GM23338 (cell line): ENCODE measurements at regions not wholly inside any gene's neighbourhood (a gene's known extent, or its start where the extent isn't known, plus 50 kb on each side); places are given as distances from the start of the nearest gene placed in this dataset.

Source experiments
- ATAC-seq: fragments of 200-7000 bp; cut with Tn5 transposase; 3 replicates; pipeline ENCODE4 v1.9.1; 2020
- DNase-seq: peaks from one replicate; pipeline ENCODE4 v3.0.0-alpha.2; 2015; ENCODE audit warnings: low spot score
- H2AFZ ChIP-seq: fragments of 200-600 bp; sonication (generic); 2 replicates; pipeline ENCODE4 v1.8.0; 2016; ENCODE audit warnings: antibody characterized with exemption, mild to moderate bottlenecking, moderate library complexity
- H3F3A ChIP-seq: fragments of 200-600 bp; sonication (generic); replicated peaks from 2 replicates; pipeline ENCODE4 v1.8.0; 2017; ENCODE audit warnings: antibody characterized with exemption, mixed run types, low read depth
- H3K27ac ChIP-seq: fragments of 200-600 bp; sonication (generic); 2 replicates; pipeline ENCODE4 v1.6.1; 2016; ENCODE audit warnings: low read depth
- H3K27me3 ChIP-seq: fragments of 200-600 bp; sonication (generic); 2 replicates; pipeline ENCODE4 v1.8.0; 2016; ENCODE audit warnings: mild to moderate bottlenecking, mixed run types, moderate library complexity; ENCODE audit not compliant: insufficient read depth
- H3K36me3 ChIP-seq: fragments of 200-600 bp; sonication (generic); 2 replicates; pipeline ENCODE4 v1.8.0; 2016; ENCODE audit warnings: mild to moderate bottlenecking; ENCODE audit not compliant: insufficient read depth
- H3K4me1 ChIP-seq: fragments of 200-600 bp; sonication (generic); 2 replicates; pipeline ENCODE4 v1.8.0; 2016; ENCODE audit warnings: mild to moderate bottlenecking, moderate library complexity; ENCODE audit not compliant: insufficient read depth
- H3K4me2 ChIP-seq: fragments of 200-600 bp; sonication (generic); 2 replicates; pipeline ENCODE4 v1.7.1; 2017; ENCODE audit warnings: mixed run types
- H3K4me3 ChIP-seq: fragments of 200-600 bp; sonication (generic); 2 replicates; pipeline ENCODE4 v1.6.1; 2016; ENCODE audit warnings: mixed run types
- H3K79me2 ChIP-seq: fragments of 200-600 bp; sonication (generic); replicated peaks from 2 replicates; pipeline ENCODE4 v1.8.0; 2017; ENCODE audit warnings: mild to moderate bottlenecking; ENCODE audit not compliant: insufficient read depth
- H3K9me2 ChIP-seq: fragments of 200-600 bp; sonication (generic); 2 replicates; pipeline ENCODE4 v1.8.0; 2017; ENCODE audit not compliant: insufficient read depth
- H4K20me1 ChIP-seq: fragments of 200-600 bp; sonication (generic); replicated peaks from 2 replicates; pipeline ENCODE4 v1.8.0; 2017; ENCODE audit warnings: mild to moderate bottlenecking; ENCODE audit not compliant: insufficient read depth
- H3K27ac Mint-ChIP-seq: 2 replicates; pipeline ENCODE4 v1.8.0; 2020; ENCODE audit warnings: inconsistent platforms, mild to moderate bottlenecking, moderate library complexity, mixed read lengths
- H3K27me3 Mint-ChIP-seq: 3 replicates; pipeline ENCODE4 v1.8.0; 2022; ENCODE audit warnings: low read depth, mild to moderate bottlenecking, moderate library complexity, mixed read lengths, inconsistent platforms; ENCODE audit not compliant: insufficient read depth, poor library complexity
- H3K36me3 Mint-ChIP-seq: 3 replicates; pipeline ENCODE4 v1.8.0; 2021; ENCODE audit warnings: low read depth, mild to moderate bottlenecking, inconsistent platforms, moderate library complexity, mixed read lengths
- H3K4me1 Mint-ChIP-seq: 3 replicates; pipeline ENCODE4 v1.8.0; 2020; ENCODE audit warnings: mild to moderate bottlenecking, inconsistent platforms, mixed read lengths
- H3K4me3 Mint-ChIP-seq: 3 replicates; pipeline ENCODE4 v1.8.0; 2021; ENCODE audit warnings: moderate library complexity, mild to moderate bottlenecking, inconsistent platforms, mixed read lengths
- H3K9me3 Mint-ChIP-seq: 3 replicates; pipeline ENCODE4 v1.8.0; 2020; ENCODE audit warnings: moderate library complexity, mild to moderate bottlenecking, inconsistent platforms, mixed read lengths
- CREB1 ChIP-seq: fragments of 250-450 bp; sonication (Bioruptor Pico); IDR thresholded peaks from 2 replicates; pipeline ENCODE4 v1.5.0; 2020; ENCODE audit warnings: low read depth, mild to moderate bottlenecking, moderate library complexity
- CTCF ChIP-seq, 2 experiments: fragments of 200-600 bp in 1 of 2; sonication (generic) in 1 of 2; conservative IDR thresholded peaks; 2 replicates each; pipeline versions ENCODE4 v1.5.1 to v1.6.1; 2016 to 2017; ENCODE audit warnings: antibody characterized with exemption in 2 of 2, low read depth in 2 of 2, mild to moderate bottlenecking in 2 of 2, moderate library complexity in 1 of 2
- ETS1 ChIP-seq: IDR thresholded peaks from 2 replicates; pipeline ENCODE4 v1.6.1; 2016; ENCODE audit warnings: antibody characterized with exemption
- EZH2phosphoT487 ChIP-seq: fragments of 200-600 bp; sonication (generic); IDR thresholded peaks from one replicate; pipeline ENCODE4 v1.8.1; 2018; ENCODE audit warnings: antibody characterized with exemption; ENCODE audit not compliant: unreplicated experiment
- JUNB ChIP-seq: IDR thresholded peaks from one replicate; pipeline ENCODE4 v1.6.1; 2016; ENCODE audit warnings: antibody characterized with exemption; ENCODE audit not compliant: unreplicated experiment
- NANOG ChIP-seq: IDR thresholded peaks from 2 replicates; pipeline ENCODE4 v1.6.1; 2016; ENCODE audit warnings: antibody characterized with exemption, borderline replicate concordance
- POLR2AphosphoS5 ChIP-seq: IDR thresholded peaks from 2 replicates; pipeline ENCODE4 v1.6.1; 2016; ENCODE audit warnings: antibody characterized with exemption, low read depth
- REST ChIP-seq: IDR thresholded peaks from one replicate; pipeline ENCODE4 v1.6.1; 2018; ENCODE audit warnings: antibody characterized with exemption; ENCODE audit not compliant: unreplicated experiment
- STAT1 ChIP-seq: IDR thresholded peaks from one replicate; pipeline ENCODE4 v1.6.1; 2016; ENCODE audit warnings: antibody characterized with exemption; ENCODE audit not compliant: unreplicated experiment
- ZNF114 ChIP-seq: fragments of 250-450 bp; sonication (Bioruptor Pico); IDR thresholded peaks from 2 replicates; pipeline ENCODE4 v1.5.0; 2020; ENCODE audit warnings: mild to moderate bottlenecking, moderate library complexity
- ZNF331 ChIP-seq: fragments of 250-450 bp; sonication (Bioruptor Pico); IDR thresholded peaks from 2 replicates; pipeline ENCODE4 v1.5.0; 2020; ENCODE audit warnings: low read depth, mild to moderate bottlenecking, moderate library complexity
- ZNF462 ChIP-seq: fragments of 250-450 bp; sonication (Bioruptor Pico); IDR thresholded peaks from 2 replicates; pipeline ENCODE4 v1.5.0; 2020; ENCODE audit warnings: mild to moderate bottlenecking, moderate library complexity

- no peak for TF ChIP-seq JUNB
- TF ChIP-seq ZNF331 (CRISPR knock-in tag): no peak
- TF ChIP-seq REST: no peak
- TF ChIP-seq CREB1 (CRISPR knock-in tag): no peak
These were observed 181.8 kb downstream of the USP46 start (continued) for GRCh38 chr4:52477191-52477780.

GRCh38 chr4:52483186-52483890 is 175.8 kb downstream of the USP46 start:
- Mint-ChIP-seq H3K9me3 (no peaks in the 10 kb centered on the region), H3K36me3 (no peaks in the 10 kb centered on the region), H3K4me1 (no peaks in the 10 kb centered on the region), H3K27ac (no peak overlapping the region), H3K4me3 (no peak overlapping the region), H3K27me3 (no peaks in the 10 kb centered on the region)
- ATAC-seq: no peak
- Histone ChIP-seq H3K27ac (no peak overlapping the region), H3K4me1 (no peaks in the 10 kb centered on the region), H4K20me1 (no peaks in the 10 kb centered on the region), H3K79me2 (no peaks in the 10 kb centered on the region), H3K27me3 (no peaks in the 10 kb centered on the region), H3K4me3 (no peak overlapping the region), H3K4me2 (no peak overlapping the region), H2AFZ (no peak overlapping the region), H3K9me2 (no peaks in the 10 kb centered on the region), H3F3A (no peaks in the 10 kb centered on the region), H3K36me3 (no peaks in the 10 kb centered on the region)
- no peak for DNase-seq
- TF ChIP-seq CTCF (conservative IDR thresholded peaks at IDR 0.05; ENCODE audit: low read depth in 2 of 2): no peak
- TF ChIP-seq ZNF462 (CRISPR knock-in tag): no peak
- no peak for TF ChIP-seq CREB1 (CRISPR knock-in tag)
- TF ChIP-seq ETS1: no peak
- TF ChIP-seq ZNF331 (CRISPR knock-in tag): no peak
- TF ChIP-seq NANOG: no peak
- no peak for TF ChIP-seq EZH2phosphoT487
- no peak for TF ChIP-seq POLR2AphosphoS5
- no peak for TF ChIP-seq STAT1
- no peak for TF ChIP-seq ZNF114 (CRISPR knock-in tag)
